ENCODE measurements at regions not wholly inside any gene's neighbourhood (a gene's known extent, or its start where the extent isn't known, plus 50 kb on each side); places are given as distances from the start of the nearest gene placed in this dataset.

GRCh38 chr10:121216721-121217181 lies 365.6 kb downstream of the WDR11 start:
- peaks cover 5% of the 10 kb centered on the region for H3K27me3 Mint-ChIP-seq (ENCODE audit: low read depth)
- H3K4me3 Mint-ChIP-seq (ENCODE audit: unreplicated experiment) = no peak overlapping the region
- TF ChIP-seq, protein P1, sequence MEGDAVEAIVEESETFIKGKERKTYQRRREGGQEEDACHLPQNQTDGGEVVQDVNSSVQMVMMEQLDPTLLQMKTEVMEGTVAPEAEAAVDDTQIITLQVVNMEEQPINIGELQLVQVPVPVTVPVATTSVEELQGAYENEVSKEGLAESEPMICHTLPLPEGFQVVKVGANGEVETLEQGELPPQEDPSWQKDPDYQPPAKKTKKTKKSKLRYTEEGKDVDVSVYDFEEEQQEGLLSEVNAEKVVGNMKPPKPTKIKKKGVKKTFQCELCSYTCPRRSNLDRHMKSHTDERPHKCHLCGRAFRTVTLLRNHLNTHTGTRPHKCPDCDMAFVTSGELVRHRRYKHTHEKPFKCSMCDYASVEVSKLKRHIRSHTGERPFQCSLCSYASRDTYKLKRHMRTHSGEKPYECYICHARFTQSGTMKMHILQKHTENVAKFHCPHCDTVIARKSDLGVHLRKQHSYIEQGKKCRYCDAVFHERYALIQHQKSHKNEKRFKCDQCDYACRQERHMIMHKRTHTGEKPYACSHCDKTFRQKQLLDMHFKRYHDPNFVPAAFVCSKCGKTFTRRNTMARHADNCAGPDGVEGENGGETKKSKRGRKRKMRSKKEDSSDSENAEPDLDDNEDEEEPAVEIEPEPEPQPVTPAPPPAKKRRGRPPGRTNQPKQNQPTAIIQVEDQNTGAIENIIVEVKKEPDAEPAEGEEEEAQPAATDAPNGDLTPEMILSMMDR (IDR thresholded peaks at IDR 0.05) = no peak
- no peak overlapping the region for H3K27ac Mint-ChIP-seq (ENCODE audit: unreplicated experiment)
- H3K9me3 Mint-ChIP-seq (ENCODE audit: low read depth) = no peaks in the 10 kb centered on the region
- H3K4me1 Mint-ChIP-seq (ENCODE audit: low read depth) = no peaks in the 10 kb centered on the region
- no peak for DNase-seq (ENCODE audit: low spot score)
- no peaks in the 10 kb centered on the region for H3K36me3 Mint-ChIP-seq (ENCODE audit: low read depth)

- Mint-ChIP-seq H3K27ac (ENCODE audit: unreplicated experiment) (no peak overlapping the region), H3K4me1 (ENCODE audit: low read depth) (no peaks in the 10 kb centered on the region), H3K9me3 (ENCODE audit: low read depth) (no peaks in the 10 kb centered on the region), H3K27me3 (ENCODE audit: low read depth) (peaks cover 5% of the 10 kb centered on the region), H3K4me3 (ENCODE audit: unreplicated experiment) (no peak overlapping the region), H3K36me3 (ENCODE audit: low read depth) (no peaks in the 10 kb centered on the region)
- DNase-seq (ENCODE audit: low spot score) = no peak
- TF ChIP-seq, protein P1 (IDR thresholded peaks at IDR 0.05) = no peak
These were observed 366.2 kb downstream of the WDR11 start for GRCh38 chr10:121217331-121217730.

DNA sequence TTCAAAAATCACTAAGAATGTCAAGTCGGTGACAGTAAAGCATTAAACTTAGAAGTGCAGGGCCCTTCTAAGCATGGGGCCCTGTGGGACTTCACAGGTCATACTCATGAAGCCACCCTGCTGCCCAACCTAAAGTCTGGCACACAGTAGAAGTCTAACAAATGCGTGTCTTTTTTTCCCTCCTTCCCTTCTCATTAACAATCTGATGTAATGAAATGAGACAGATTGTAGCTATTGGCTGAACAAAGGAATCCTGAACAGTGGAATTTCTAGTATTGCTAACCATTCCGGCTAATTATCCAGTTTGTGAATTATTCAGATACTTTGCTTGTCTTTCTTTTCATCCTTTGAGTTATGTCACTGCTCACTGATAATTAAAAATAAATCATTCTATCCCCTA lies 369.9 kb downstream of the WDR11 start:
- Mint-ChIP-seq H3K36me3 (ENCODE audit: low read depth) (no peaks in the 10 kb centered on the region), H3K9me3 (ENCODE audit: low read depth) (no peaks in the 10 kb centered on the region), H3K27me3 (ENCODE audit: low read depth) (peaks cover 7% of the 10 kb centered on the region), H3K4me1 (ENCODE audit: low read depth) (no peaks in the 10 kb centered on the region), H3K4me3 (ENCODE audit: unreplicated experiment) (no peak overlapping the region), H3K27ac (ENCODE audit: unreplicated experiment) (no peak overlapping the region)
- no peak for DNase-seq (ENCODE audit: low spot score)
- TF ChIP-seq, protein P1 (IDR thresholded peaks at IDR 0.05) = no peak

DNA sequence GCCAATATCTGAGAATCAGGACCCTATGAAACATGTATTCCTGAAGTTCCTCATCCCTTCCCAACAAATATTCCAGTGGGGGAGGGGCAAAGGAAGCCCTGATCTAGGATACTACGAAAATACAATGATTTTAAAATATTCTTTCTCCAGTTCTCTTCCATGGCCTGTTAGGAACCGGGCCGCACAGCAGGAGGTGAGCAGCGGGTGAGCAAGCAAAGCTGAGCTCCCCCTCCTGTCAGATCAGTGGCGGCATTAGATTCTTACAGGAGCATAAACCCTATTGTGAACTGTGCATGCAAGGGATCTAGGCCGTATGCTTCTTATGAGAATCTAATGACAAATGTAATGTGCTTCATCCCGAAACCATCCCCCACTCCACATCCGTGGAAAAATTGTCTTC lies 370.8 kb downstream of the WDR11 start:
- Mint-ChIP-seq H3K9me3 (ENCODE audit: low read depth) (no peaks in the 10 kb centered on the region), H3K27me3 (ENCODE audit: low read depth) (peaks cover 7% of the 10 kb centered on the region), H3K4me1 (ENCODE audit: low read depth) (no peaks in the 10 kb centered on the region), H3K36me3 (ENCODE audit: low read depth) (no peaks in the 10 kb centered on the region), H3K27ac (ENCODE audit: unreplicated experiment) (no peak overlapping the region), H3K4me3 (ENCODE audit: unreplicated experiment) (no peak overlapping the region)
- DNase-seq (ENCODE audit: low spot score) = no peak
- TF ChIP-seq, protein P1 (IDR thresholded peaks at IDR 0.05) = no peak

- DNase-seq (ENCODE audit: low spot score) = no peak
- H3K9me3 Mint-ChIP-seq (ENCODE audit: low read depth) = no peaks in the 10 kb centered on the region
- no peak overlapping the region for H3K27ac Mint-ChIP-seq (ENCODE audit: unreplicated experiment)
- TF ChIP-seq, protein P1 (IDR thresholded peaks at IDR 0.05) = no peak
- no peaks in the 10 kb centered on the region for H3K36me3 Mint-ChIP-seq (ENCODE audit: low read depth)
- H3K4me3 Mint-ChIP-seq (ENCODE audit: unreplicated experiment) = no peak overlapping the region
- no peaks in the 10 kb centered on the region for H3K4me1 Mint-ChIP-seq (ENCODE audit: low read depth)
- H3K27me3 Mint-ChIP-seq (ENCODE audit: low read depth) = peaks cover 5% of the 10 kb centered on the region
These were observed 371.7 kb downstream of the WDR11 start for GRCh38 chr10:121222842-121223241.

Data from chondrocyte (in vitro differentiated cells).